ENCODE measurements at regions not wholly inside any gene's neighbourhood (a gene's known extent, or its start where the extent isn't known, plus 50 kb on each side); places are given as distances from the start of the nearest gene placed in this dataset.

DNA sequence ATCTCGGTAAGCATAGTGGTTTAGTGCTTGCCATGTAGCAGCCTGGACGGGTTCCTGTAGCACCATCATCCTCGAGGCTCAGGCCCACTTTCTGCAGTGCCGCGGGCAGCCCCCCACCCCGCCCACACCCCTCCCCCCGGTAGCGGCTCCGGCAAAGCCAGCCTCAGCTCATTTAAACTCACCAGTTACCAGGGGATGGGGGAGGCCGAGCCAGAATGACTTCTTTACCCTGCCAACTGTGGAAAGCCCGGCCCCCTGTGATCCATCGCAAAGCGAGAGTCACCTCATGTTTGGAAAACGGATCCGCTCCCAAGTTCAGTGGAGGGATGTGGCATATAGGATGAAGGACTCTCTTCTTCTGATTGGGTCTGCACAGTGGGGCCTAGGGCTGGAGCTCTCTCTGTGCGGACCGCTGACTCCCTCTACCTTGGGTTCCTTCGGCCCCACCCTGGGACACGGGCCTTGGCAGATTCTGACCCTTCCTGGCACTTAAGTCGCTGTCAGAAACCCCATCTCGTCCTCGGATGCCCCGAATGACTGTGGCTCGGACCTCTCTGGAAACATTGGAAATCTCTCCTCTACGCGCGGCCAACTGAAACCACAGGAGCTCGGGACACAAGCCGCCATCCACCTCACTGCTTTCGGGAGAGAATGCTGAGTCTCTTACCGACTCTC lies 337.8 kb upstream of the DEFB115 start:
- Histone ChIP-seq H3K79me2 (ENCODE audit: control insufficient read depth, insufficient read depth, low read length) (no peaks in the 10 kb centered on the region), H3K9me1 (ENCODE audit: control insufficient read depth, extremely low read depth, insufficient read depth, low read length) (no peaks in the 10 kb centered on the region), H3K4me1 (ENCODE audit: control insufficient read depth, extremely low read depth, insufficient read depth, low read length) (no peaks in the 10 kb centered on the region), H3K4me2 (ENCODE audit: control insufficient read depth, extremely low read depth, insufficient read depth, low read depth, low read length) (no peak overlapping the region), H2AFZ (ENCODE audit: control insufficient read depth, low read length) (no peak overlapping the region), H3K9ac (ENCODE audit: control insufficient read depth, extremely low read depth, insufficient read depth, low read length) (no peak overlapping the region), H4K20me1 (ENCODE audit: control insufficient read depth, extremely low read depth, insufficient read depth, low read length) (no peaks in the 10 kb centered on the region), H3K4me3 (ENCODE audit: control insufficient read depth in 2 of 3, extremely low read depth in 1 of 3, insufficient read depth in 2 of 3, low read depth in 1 of 3, low read length in 3 of 3) (no peak overlapping the region), H3K36me3 (ENCODE audit: control insufficient read depth in 2 of 2, extremely low read depth in 1 of 2, insufficient read depth in 2 of 2, low read length in 2 of 2) (no peaks in the 10 kb centered on the region), H3K27ac (ENCODE audit: control insufficient read depth, insufficient read depth, low read length) (no peak overlapping the region), H3K27me3 (ENCODE audit: control insufficient read depth, extremely low read depth, insufficient read depth, low read length) (no peaks in the 10 kb centered on the region), H3K9me3 (ENCODE audit: control insufficient read depth, low read depth, low read length) (peaks cover 6% of the 10 kb centered on the region)
- TF ChIP-seq EZH2 (IDR thresholded peaks at IDR 0.05; ENCODE audit: low read length), result no peak
- TF ChIP-seq, protein P1, sequence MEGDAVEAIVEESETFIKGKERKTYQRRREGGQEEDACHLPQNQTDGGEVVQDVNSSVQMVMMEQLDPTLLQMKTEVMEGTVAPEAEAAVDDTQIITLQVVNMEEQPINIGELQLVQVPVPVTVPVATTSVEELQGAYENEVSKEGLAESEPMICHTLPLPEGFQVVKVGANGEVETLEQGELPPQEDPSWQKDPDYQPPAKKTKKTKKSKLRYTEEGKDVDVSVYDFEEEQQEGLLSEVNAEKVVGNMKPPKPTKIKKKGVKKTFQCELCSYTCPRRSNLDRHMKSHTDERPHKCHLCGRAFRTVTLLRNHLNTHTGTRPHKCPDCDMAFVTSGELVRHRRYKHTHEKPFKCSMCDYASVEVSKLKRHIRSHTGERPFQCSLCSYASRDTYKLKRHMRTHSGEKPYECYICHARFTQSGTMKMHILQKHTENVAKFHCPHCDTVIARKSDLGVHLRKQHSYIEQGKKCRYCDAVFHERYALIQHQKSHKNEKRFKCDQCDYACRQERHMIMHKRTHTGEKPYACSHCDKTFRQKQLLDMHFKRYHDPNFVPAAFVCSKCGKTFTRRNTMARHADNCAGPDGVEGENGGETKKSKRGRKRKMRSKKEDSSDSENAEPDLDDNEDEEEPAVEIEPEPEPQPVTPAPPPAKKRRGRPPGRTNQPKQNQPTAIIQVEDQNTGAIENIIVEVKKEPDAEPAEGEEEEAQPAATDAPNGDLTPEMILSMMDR (optimal IDR thresholded peaks at IDR 0.05 in 1 of 3, IDR thresholded peaks at IDR 0.05 in 1 of 3, conservative IDR thresholded peaks at IDR 0.05 in 1 of 3; ENCODE audit: extremely low read depth in 1 of 3, insufficient read depth in 2 of 3, low read length in 3 of 3), result no peak
- no peak for FAIRE-seq
- no peak for DNase-seq (ENCODE audit: low read depth, low spot score)
- dilution Hi-C loops (cut with MboI; ENCODE audit: extremely low pct_ligation_motif_present, low sequenced_read_pairs), result no loop called here

DNA sequence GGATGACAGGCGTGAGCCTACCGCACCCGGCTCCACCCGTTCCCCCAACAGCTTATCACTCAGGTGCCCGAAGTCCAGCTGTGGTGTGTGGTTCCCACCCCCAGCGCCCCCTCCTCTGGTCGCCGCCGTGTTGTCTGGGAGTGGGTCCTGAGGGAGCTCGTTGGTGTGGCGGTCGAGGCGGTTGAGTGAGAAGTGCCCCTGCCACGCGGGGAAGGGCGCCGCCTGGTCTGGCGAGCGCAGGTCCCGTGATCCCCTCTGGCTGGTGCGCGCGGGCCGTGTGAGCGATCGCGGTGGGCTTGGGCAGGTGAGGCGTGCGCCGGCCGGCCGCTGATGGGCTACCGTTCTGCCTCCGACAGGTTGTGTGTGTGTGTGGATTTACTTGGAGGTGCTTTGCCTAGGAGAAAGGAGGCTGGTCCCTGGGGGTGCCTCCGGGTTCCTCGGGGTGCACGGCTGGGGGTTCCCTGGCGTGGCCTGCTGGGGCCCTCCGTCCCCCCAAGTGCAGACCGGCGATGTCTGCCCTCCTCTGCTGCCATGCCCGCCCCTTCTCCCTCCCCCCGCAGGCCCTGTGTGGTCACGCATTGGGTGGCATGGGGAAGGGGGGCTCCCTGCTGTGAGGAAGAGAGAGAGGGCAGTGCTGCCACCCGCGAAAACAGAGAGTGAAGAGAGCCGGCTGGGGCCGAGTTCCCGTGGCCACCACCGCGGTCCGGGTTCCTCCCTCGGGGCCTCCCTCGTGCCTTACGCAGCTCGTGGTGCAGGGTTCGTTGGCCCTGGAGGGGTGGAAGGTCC lies 336.0 kb upstream of the DEFB115 start:
- Histone ChIP-seq H3K27ac (ENCODE audit: control insufficient read depth, insufficient read depth, low read length) (no peak overlapping the region), H3K9me1 (ENCODE audit: control insufficient read depth, extremely low read depth, insufficient read depth, low read length) (no peaks in the 10 kb centered on the region), H2AFZ (ENCODE audit: control insufficient read depth, low read length) (no peak overlapping the region), H3K9ac (ENCODE audit: control insufficient read depth, extremely low read depth, insufficient read depth, low read length) (no peak overlapping the region), H3K27me3 (ENCODE audit: control insufficient read depth, extremely low read depth, insufficient read depth, low read length) (no peaks in the 10 kb centered on the region), H3K4me2 (ENCODE audit: control insufficient read depth, extremely low read depth, insufficient read depth, low read depth, low read length) (no peak overlapping the region), H3K4me3 (ENCODE audit: control insufficient read depth in 2 of 3, extremely low read depth in 1 of 3, insufficient read depth in 2 of 3, low read depth in 1 of 3, low read length in 3 of 3) (no peak overlapping the region), H3K9me3 (ENCODE audit: control insufficient read depth, low read depth, low read length) (peaks cover 6% of the 10 kb centered on the region), H3K79me2 (ENCODE audit: control insufficient read depth, insufficient read depth, low read length) (no peaks in the 10 kb centered on the region), H3K36me3 (ENCODE audit: control insufficient read depth in 2 of 2, extremely low read depth in 1 of 2, insufficient read depth in 2 of 2, low read length in 2 of 2) (no peaks in the 10 kb centered on the region), H4K20me1 (ENCODE audit: control insufficient read depth, extremely low read depth, insufficient read depth, low read length) (no peaks in the 10 kb centered on the region), H3K4me1 (ENCODE audit: control insufficient read depth, extremely low read depth, insufficient read depth, low read length) (no peaks in the 10 kb centered on the region)
- DNase-seq (ENCODE audit: low read depth, low spot score) (no peak), FAIRE-seq (no peak)
- TF ChIP-seq, protein P1 (optimal IDR thresholded peaks at IDR 0.05 in 1 of 3, IDR thresholded peaks at IDR 0.05 in 1 of 3, conservative IDR thresholded peaks at IDR 0.05 in 1 of 3; ENCODE audit: extremely low read depth in 1 of 3, insufficient read depth in 2 of 3, low read length in 3 of 3), result no peak
- dilution Hi-C loops (cut with MboI; ENCODE audit: extremely low pct_ligation_motif_present, low sequenced_read_pairs), result no loop called here

Data from keratinocyte (primary cell).